GM06990 (cell line): ENCODE measurements at regions not wholly inside any gene's neighbourhood (a gene's known extent, or its start where the extent isn't known, plus 50 kb on each side); places are given as distances from the start of the nearest gene placed in this dataset.
"Not testable (repeated sequence)": the region's sequence is repeated elsewhere in the genome, so short reads cannot be mapped to it uniquely, and the experiment has no call there.

Source experiments
- DNase-seq: peaks from one replicate; pipeline ENCODE4 v3.0.0-alpha.2; 2011; ENCODE audit not compliant: insufficient read length; ENCODE audit errors: extremely low read depth
- H3K27me3 ChIP-seq: replicated peaks from 2 replicates; pipeline ENCODE4 v1.6.0; 2011; ENCODE audit warnings: low read length; ENCODE audit not compliant: control insufficient read depth, insufficient read depth
- H3K36me3 ChIP-seq: 2 replicates; pipeline ENCODE4 v1.5.1; 2011; ENCODE audit warnings: low read length; ENCODE audit not compliant: control insufficient read depth, insufficient read depth
- H3K4me3 ChIP-seq: replicated peaks from 2 replicates; pipeline ENCODE4 v1.5.1; 2011; ENCODE audit warnings: low read depth, mild to moderate bottlenecking, control low read depth, low read length
- TF ChIP-seq, protein P1 (sequence below): IDR thresholded peaks from 2 replicates; pipeline ENCODE4 v1.5.1; 2011; ENCODE audit warnings: low read length, control low read depth, mild to moderate bottlenecking, inconsistent platforms; ENCODE audit not compliant: insufficient read depth, poor library complexity, severe bottlenecking

DNA sequence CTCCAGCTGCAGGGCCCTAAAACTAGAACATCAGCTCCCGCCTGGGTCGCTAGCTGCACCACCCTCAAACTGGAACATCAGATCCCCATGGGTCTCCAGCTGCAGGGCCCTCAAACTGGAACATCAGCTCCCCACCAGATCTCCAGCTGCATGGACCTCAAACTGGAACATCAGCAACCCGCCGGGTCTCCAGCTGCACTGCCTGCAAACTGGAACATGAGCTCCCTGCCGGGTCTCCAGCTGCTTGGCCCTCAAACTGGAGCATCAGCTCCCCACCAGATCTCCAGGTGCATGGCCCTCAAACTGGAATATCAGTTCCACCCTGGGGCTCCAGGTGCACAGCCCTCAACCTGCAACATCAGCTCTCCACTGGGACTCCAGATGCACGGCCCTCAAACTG is 82.7 kb downstream of the TFRC start:
- not testable (repeated sequence) for H3K27me3 ChIP-seq, H3K36me3 ChIP-seq, DNase-seq, H3K4me3 ChIP-seq

DNA sequence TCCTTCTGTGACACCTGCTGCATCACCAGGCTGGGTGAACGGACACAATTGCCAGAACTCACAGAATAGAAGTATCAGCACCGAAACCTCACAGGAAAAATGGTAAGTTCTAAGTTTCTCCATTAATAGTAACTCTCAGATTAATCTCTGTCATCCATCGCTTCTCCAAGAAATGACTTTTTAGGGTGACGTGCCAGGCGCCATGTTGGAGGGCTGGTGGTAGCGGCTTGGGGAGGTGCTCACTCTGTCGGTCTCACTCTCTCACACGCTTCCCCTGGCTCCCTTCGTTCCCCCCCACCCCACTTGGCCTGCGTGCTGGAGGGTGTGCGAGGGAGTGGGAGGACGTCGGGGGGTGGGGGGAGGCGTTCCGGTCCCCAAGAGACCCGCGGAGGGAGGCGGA is 85.6 kb downstream of the TFRC start:
- not testable (repeated sequence) for H3K36me3 ChIP-seq, H3K4me3 ChIP-seq, H3K27me3 ChIP-seq, DNase-seq

DNA sequence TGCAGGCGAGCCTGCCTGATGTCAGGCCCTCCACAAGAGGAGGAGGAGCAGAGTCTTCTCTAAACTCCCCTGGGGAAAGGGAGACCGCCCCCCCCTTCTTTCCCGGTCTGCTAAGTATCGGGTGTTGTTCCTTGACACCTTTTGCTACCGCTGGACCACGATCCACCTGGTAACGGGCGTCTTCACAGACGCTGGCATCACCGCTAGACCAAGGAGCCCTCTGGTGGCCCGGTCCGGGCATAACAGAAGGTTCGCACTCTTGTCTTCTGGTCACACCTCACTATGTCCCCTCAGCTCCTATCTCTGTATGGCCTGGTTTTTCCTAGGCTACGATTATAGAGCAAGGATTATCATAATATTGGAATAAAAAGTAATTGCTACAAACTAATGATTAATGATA is 86.0 kb upstream of the TNK2 start:
- not testable (repeated sequence) for H3K4me3 ChIP-seq, H3K36me3 ChIP-seq, H3K27me3 ChIP-seq
- TF ChIP-seq, protein P1, sequence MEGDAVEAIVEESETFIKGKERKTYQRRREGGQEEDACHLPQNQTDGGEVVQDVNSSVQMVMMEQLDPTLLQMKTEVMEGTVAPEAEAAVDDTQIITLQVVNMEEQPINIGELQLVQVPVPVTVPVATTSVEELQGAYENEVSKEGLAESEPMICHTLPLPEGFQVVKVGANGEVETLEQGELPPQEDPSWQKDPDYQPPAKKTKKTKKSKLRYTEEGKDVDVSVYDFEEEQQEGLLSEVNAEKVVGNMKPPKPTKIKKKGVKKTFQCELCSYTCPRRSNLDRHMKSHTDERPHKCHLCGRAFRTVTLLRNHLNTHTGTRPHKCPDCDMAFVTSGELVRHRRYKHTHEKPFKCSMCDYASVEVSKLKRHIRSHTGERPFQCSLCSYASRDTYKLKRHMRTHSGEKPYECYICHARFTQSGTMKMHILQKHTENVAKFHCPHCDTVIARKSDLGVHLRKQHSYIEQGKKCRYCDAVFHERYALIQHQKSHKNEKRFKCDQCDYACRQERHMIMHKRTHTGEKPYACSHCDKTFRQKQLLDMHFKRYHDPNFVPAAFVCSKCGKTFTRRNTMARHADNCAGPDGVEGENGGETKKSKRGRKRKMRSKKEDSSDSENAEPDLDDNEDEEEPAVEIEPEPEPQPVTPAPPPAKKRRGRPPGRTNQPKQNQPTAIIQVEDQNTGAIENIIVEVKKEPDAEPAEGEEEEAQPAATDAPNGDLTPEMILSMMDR, result peak; percentile 47
- DNase-seq, result peak; percentile 32

DNA sequence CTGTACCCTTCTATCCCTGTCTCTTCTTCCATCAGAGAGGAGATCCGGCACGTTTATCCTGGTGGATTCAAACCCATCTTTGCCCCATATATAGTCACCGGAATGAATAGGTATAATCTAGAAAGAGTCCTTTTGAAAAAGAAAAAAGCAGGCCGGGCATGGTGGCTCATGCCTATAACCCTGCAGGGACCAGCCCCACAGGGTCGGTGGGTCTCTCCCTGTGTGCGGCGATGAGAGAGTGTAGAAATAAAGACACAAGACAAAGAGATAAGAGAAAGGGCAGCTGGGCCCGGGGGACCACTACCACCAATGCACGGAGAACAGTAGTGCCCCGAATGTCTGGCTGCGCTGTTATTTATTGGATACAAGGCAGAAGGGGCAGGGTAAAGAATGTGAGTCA is 85.3 kb upstream of the TNK2 start:
- not testable (repeated sequence) for H3K4me3 ChIP-seq, H3K36me3 ChIP-seq, H3K27me3 ChIP-seq, DNase-seq

DNA sequence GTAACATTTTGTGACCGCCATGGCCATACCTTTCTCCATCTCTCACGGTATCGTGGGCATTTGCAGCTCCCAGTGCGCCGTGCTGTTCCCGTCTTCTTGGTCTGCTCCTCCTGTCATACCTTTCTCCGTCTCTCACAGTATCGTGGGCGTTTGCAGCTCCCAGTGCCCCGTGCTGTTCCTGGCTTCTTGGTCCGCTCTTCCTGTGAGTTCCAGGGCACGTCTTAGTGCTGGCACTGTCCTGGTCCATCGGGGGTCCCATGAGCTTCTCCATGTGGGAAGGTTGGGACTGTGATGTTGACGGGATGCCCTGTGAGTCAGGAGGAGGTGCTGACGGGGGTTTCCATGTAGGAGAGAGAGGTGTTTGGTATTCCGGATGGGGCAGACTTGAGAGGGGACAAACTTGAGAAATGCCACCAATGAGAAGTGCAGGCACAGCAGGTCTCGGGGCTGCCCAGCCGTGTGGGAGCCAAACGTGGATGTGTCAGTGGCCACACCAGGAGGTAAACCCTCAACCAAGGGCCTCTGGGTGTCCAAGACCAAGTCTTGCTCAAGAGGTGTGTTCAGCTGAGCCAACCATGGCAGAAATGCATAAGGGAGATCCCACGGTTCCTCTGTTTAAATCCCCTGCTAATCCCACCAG is 84.7 kb upstream of the TNK2 start:
- H3K4me3 ChIP-seq, DNase-seq, H3K36me3 ChIP-seq, H3K27me3 ChIP-seq: not testable (repeated sequence)

DNA sequence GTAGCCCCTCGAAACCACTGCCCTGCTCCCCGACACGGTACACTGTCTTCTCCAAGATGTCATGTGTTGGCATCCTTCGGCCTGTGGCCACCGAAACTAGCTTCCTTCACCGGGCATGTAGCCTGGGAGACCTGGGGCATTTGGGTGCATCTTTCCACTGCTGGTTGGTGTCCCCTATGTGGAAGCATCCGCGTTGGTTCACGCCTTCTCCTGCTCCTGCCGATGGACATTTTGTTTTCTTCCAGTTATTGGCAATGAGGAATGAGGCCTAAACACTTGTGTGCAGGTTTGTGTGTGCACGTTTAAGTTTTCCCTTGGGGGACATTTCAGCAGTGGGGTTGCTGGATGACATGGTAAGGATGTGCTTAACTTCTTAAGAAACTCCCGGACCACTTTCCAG is 83.6 kb upstream of the TNK2 start:
- H3K36me3 ChIP-seq, H3K27me3 ChIP-seq, H3K4me3 ChIP-seq, DNase-seq: not testable (repeated sequence)

DNA sequence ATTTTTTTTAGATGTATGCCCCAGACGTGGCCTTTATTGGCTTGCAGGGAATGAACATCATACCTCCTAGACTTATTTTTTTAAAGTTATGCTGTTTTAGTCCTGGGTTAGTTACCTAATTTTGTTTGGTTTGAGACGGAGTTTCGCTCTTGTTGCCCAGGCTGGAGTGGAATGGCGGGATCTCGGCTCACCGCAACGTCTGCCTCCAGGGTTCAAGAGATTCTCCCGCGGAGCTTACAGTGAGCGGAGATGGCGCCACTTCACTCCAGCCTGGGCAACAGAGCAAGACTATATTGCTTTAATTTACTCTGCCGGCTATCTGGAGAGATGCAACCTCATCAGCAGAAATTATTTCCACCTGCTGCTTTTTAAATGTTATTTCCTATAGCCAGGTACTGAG is 82.9 kb upstream of the TNK2 start:
- not testable (repeated sequence) for DNase-seq, H3K4me3 ChIP-seq, H3K27me3 ChIP-seq, H3K36me3 ChIP-seq

DNA sequence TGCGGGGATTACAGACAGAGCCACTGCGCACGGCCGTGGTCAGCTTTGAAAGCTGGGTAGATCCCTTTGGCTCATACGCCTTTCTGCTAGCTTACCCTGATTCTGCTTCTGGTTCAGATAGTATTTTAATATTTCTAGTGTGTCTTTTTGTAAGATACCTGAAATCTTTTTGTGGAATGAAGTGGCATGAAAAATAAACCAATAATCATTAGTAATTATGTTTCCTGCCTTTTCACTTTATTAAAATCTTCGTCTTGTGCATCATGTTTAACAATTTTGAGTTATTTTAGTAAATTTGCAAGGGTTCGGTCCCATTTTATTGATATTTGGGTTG is 82.5 kb upstream of the TNK2 start:
- not testable (repeated sequence) for DNase-seq, H3K27me3 ChIP-seq, H3K36me3 ChIP-seq
- H3K4me3 ChIP-seq, result peak overlapping the region; percentile 60

DNA sequence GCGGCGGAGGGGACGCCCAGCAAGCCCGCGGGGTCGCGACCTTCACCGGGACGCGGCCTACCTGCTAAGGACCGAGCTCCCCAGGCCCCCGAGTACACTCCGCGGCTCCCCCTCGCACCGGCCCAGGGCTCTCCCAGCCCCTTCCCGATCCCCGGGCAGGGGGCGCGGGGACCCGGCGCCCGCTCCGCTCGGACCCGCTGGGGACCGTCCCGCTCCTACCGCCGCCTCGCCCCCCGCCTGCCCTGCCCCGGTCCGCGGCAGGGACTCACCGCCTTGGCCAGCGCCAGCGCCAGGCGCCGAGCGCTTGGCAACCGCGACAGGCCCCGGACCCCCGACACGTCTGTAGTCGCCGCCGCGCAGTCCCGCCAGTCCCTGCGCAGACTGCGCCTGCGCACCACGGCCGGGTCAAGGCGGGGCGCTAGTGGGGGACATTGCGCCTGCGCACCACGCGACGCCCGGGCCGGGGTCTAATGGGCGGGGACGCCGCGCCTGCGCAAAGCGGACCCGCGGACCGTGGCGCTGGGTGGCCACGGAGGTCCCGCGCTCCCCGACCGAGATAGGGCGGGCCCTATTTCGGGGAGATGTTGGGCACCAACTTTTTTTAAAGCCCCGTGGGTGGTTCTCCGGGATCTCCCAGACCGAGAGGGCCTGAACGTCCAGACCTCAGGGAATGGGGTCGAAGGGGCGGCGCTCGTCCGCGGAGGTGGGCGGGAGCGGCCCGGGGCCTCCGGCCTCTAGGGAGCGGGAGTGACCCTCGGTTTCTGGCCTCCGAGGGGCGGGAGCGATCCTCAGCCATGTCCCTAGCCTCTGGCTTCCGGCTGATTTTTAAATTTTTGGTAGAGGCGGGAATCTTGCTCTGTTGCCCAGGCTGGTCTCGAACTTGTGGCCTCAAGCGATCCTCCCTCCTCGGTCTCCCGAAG is 81.8 kb upstream of the TNK2 start:
- peak; percentile 88 for DNase-seq
- peak overlapping the region; percentile 73 for H3K4me3 ChIP-seq
- not testable (repeated sequence) for H3K27me3 ChIP-seq, H3K36me3 ChIP-seq

DNA sequence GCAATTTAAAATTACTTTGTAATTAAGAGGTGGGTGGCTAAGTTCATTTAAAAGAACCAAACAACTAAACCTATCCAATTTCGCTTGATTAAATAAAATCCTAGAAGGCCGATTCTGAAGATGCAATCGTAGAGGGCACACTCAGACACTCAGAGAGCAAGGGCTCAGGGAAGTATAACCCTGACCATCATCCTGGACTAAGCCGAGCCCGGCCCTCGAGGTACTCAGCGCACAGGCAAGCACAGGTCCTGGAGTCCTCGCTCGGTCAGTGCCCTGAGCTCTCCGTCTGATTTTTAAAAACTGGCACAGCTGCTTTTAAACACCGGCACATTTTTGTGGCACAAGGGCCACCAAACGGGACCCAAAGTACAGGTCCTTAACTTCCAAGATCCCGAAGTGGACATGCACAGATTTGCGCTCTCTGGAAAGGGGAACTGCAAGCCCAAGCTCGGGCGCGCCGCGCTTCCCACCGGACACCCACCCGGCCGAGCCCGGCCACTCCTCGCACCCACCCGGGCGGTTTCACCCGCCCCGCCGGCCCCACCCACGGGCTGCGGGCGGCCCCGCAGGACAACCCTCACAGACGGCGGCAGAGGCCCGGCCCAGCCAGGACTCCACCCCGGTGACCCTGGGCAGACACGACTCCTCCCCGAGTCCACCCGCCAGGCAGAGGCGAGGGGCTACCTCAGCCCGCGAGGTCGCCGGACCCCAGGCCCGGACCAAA is 81.0 kb upstream of the TNK2 start:
- H3K36me3 ChIP-seq, H3K27me3 ChIP-seq: not testable (repeated sequence)
- peak overlapping the region; percentile 73 for H3K4me3 ChIP-seq
- peak; percentile 27 for DNase-seq

DNA sequence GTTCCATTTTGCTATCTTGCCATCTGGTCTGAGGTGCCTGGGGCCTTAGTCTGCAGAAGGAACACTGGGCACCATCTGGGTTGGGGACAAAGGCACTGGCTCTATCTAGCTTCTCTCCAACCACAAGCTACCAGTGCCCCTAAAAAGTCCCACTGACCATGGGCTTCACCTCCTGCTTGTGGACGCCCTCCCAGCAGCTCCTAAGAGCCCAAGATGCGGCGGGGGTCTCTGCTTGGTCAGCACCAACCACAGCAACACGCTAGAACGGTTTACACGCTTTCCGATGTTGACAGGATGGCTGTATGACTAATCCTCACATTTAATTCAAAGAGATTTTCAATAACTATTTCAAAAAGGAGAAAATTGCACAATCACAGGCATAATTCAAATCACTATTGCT is 80.4 kb upstream of the TNK2 start:
- H3K36me3 ChIP-seq, DNase-seq, H3K27me3 ChIP-seq: not testable (repeated sequence)
- peak overlapping the region; percentile 38 for H3K4me3 ChIP-seq

DNA sequence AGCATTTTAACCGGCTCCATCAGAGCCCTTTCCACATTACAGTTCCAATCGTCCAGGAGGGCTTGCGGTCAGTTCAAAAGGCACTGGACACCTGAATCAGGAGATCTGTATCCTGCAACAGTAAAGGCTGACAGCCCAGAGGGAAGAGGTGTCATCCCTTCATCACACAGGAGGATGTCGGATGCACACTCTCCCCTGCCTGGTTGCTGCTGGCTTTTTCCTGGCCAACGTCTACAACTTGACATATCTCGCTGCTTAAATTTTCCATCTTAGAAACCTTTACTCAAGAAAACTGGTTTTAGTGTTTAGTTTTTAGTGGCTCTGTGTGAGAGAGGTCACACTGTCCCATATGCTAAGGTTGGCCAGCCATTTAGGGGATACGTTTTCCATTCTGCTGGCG is 78.7 kb upstream of the TNK2 start:
- not testable (repeated sequence) for DNase-seq, H3K4me3 ChIP-seq, H3K36me3 ChIP-seq, H3K27me3 ChIP-seq

DNA sequence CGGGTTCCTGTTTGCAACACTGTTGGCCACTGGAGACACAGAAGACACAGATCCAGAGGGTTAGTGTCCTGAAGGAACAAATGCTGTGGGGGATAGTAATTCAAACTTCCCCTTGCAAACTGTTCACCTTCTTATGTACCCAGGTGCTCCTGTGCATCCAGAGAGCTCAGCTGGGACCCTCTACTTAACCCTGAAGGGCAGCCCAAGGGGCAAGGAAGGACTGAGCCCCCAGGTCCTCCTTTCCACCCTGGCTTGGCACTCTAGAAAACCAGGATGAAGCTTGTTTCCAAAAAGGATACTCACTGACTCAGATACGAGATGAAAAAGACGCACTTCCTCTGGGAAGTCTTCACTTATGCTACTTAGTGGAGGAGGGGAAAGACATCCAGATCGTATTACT is 78.2 kb upstream of the TNK2 start:
- H3K27me3 ChIP-seq, DNase-seq, H3K4me3 ChIP-seq, H3K36me3 ChIP-seq: not testable (repeated sequence)
